HCEC 1CT (cell line): ENCODE measurements at regions not wholly inside any gene's neighbourhood (a gene's known extent, or its start where the extent isn't known, plus 50 kb on each side); places are given as distances from the start of the nearest gene placed in this dataset.
"Not testable (repeated sequence)": the region's sequence is repeated elsewhere in the genome, so short reads cannot be mapped to it uniquely, and the experiment has no call there.

Experiments used
- DNase-seq: peaks from one replicate; pipeline ENCODE4 v3.0.0-alpha.2; 2017

DNA sequence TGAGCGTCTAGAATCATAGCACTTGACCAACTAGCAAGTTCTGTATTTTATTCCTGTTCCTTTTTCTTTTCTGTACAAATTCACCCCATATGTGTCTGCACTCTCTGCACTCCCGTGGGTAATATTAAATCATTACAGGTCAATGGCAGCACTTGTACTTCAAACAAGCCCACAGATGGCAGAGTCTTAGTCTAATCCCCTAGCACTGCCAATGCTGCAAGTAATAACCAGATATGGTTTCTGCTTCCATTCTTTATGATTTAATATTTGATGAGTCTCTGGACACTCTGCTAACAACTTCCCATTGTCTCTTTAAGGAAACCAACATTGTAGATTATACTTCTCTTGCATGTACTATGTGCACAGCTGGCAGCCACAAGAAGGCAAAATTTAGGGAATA is 343.8 kb upstream of the CHD1 start:
- no peak for DNase-seq

DNA sequence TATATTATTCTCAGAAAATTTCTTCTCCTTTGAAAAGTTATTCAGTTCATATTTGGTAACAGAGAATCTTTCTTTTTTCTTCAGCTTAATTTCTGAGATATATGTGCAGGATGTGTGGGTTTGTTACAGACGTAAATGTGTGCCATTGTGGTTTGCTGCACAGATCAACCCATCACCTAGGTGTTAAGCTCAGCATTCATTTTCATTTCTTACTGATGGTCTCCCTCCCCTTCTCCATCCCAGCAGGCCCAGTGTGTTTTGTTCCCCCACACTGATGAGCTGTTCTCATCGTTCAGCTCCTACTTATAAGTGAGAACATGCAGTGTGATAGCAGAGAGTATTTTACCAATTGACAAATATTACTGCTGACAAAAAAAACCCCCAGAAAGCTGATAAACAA is 330.0 kb upstream of the CHD1 start:
- DNase-seq, result no peak

DNA sequence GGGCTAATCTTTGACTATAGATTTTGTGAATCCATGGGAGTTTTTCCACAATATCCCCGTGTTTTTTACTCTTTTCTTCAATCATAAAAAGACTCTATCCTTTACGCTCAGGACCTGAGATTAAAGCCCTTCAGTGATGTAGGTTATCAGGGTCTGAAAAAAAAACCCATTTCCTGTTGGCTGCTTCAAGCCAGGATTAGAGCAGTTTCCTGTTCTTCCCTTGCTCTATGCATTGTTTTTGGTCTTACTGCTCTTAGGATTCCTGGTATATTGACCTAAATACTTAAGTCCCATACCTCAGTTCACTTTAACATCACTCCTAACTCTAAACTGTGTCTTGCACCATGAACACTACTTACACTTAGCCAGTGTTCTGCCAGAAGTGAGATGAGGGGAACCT is 319.3 kb upstream of the CHD1 start:
- DNase-seq, result no peak

- DNase-seq, result no peak
Measured at GRCh38 chr5:99247346-99247745, 318.5 kb upstream of the CHD1 start.

DNA sequence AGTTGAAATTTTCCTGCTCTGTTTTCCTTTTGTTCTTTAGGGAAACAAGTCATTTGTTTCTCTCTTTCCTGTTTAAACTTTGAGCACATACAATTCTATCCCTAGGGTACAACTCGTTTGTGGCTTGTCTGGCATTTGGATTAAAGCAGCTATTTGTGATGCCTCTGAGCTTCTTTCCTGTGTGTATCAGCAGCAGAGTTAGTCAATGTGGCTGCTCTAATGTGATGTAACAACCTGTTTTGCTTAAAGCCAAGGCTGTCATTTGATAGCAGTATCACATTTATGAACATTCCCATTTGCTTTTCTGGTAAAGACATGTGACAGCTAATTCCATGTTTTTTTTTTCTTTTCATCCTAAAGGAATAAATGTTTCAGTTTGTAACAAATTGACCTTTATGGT is 314.3 kb upstream of the CHD1 start:
- DNase-seq, result no peak

DNA sequence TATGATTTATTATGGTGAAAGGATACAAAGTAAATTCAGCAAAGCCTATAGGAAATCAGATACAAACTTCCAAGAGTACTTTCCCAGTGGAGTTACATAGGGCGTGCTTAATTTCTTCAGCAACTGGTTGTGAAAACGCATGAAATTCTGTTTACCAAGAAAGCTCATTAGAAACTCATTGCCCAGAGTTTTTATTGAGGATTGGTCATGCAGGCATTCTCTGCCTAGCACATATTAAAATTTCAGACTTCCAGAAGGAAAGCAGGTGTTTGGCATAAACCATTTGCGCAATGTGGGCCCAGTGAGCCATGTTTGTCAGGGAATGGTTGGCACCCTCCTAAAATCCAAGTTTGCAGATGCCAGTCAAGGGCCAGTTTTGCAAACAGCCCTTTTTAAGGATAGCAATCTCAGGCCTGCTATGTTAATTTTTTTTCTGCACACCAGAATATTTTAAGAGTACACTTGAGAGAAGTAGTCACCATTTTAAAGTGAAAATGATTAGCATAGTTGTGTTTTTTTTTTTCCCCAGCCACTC is 311.1 kb upstream of the CHD1 start:
- DNase-seq, result no peak

DNA sequence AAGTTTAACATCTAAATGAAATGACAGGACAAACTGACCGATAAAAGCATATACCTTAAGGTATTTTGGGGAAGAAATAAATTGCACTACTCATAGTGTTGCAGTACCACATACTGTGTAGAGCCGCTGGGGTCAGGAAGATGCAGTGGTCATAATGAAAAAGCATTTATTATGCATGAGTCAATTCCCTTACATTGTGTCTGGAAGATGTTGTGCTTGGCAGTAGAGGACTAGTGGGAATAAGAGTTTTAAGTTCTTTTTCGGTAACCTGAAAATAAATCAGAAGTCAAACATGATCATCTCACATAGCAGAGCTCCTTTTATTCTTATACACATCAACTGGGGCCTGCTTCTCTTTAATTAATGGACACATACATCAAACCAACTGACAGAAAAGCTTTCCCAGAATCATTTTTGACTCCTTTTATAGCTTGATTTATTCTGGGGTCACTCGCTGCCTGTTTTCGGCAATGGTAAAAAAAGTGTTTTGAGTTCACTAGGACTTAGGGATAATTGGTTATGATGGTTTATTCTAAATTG is 262.5 kb upstream of the CHD1 start:
- DNase-seq, result no peak

DNA sequence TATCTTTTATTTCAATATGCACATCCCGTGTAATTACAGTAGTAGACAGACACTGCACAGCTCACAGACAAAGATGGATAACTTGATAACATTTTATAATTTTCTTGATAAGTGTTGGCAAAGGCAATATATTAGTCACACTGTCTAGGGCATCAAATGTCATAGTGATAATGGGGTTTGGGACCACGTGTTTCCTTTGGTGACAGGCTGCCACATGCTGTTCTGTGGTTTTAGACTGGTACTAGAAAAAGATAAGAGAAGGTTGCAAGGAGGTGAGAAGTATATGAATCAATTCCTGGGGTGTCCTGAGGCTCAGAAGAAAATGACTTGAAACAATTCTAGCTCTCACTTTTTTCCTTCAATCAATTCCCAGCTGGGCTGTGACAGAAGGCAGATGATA is 258.8 kb upstream of the CHD1 start:
- DNase-seq, result no peak

- no peak for DNase-seq
Measured at GRCh38 chr5:99179206-99179605, 250.4 kb upstream of the CHD1 start.

DNA sequence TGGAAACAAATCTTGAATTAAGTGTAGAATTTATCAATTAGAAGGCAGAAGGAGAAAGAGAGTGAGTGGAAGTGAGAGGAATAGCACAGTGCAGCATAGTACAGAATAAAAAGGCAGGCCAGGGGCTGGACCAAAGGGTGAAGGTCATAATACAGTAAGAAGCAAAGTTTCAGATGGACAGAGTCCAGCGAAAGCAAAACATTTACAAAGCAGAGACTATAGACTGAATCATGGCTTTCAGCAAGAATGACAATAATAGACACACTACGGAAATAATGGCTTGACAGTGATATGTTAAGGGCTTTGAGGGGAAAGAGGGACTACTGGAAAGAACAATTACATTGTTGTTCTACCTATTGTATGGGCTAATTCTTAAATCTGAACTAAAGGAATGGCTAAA is 249.0 kb upstream of the CHD1 start:
- no peak for DNase-seq

DNA sequence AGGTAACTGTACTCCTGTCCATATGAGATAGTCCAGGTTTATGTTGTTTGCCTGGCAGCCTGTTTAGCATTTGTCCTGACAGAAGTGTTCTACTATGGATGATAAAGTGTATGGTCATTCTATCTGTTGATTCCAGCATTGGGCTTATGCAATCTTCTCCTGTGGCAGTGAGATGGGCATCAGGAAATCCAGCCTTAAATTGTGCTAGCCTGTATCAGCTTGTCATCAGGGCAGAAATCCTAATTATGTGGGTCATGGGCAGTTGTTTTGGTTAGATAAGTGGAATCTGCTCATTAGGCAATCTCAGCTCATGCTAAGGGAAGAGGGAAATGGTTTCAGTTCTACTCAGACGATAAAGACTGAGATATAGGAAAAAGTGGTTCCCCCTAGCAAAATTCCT is 247.4 kb upstream of the CHD1 start:
- DNase-seq, result no peak

- no peak for DNase-seq
Measured at GRCh38 chr5:99169309-99169708, 240.5 kb upstream of the CHD1 start.

- DNase-seq, result not testable (repeated sequence)
Measured at GRCh38 chr5:99161538-99161937, 232.7 kb upstream of the CHD1 start.

GRCh38 chr5:99156688-99157087 is 227.9 kb upstream of the CHD1 start:
- DNase-seq, result no peak

- DNase-seq, result not testable (repeated sequence)
Measured at GRCh38 chr5:99143283-99143795, 214.5 kb upstream of the CHD1 start.

- DNase-seq, result no peak
Measured at GRCh38 chr5:99141534-99142128, 212.8 kb upstream of the CHD1 start.

GRCh38 chr5:99138911-99139310 is 210.1 kb upstream of the CHD1 start:
- no peak for DNase-seq

DNA sequence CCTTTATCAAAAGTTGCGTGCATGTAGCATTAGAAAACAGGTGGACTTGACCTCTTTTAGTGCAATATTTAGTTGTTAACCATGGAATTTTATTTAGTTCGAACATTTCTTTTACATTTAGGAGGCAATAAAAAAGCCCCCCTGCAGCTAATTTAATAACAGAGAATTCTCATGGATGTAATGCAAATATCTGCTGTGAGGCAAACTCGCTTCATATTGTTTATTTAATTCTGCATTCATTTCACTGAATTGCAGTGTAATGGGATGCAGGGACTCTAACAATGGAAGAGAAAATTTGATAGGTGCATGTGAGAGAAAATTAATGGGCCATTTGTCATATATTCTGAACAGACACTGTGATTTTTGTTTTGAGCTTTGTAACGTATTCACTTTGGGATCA is 205.1 kb upstream of the CHD1 start:
- no peak for DNase-seq

DNA sequence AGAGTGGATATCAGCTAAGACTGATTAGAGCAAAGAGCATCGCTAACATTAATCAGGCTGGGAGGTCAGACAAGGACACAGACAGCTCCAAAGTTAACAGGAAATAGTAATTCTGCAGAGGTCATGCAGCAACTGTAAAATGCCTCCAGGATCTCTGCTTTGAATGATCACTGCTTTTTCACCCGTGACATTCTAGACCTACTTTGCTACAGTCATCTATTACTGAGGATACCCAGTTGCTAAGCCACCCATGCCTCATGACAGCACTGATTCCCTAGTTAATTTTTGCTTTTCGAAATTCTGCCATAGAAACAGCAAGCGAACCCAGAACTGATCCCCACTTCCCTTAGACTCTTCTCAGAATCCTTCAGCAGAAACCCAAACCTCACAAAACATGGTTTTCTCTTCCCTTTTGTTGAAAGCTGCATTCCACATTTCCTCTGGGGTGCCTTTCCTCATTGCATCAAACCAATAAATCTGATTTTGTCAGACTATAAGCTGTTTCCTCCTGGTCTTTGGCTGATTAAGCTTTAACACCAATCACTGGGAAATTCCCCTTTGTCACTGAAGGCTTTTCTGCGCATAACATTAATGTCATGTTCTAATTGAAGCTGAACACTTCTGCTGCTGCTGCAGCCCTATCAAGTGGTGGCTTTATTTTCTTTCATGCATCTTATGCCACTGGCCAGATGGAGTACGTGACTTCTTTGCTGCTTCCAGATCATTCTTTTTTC is 201.1 kb upstream of the CHD1 start:
- no peak for DNase-seq

GRCh38 chr5:99122976-99123375 is 194.2 kb upstream of the CHD1 start:
- DNase-seq, result no peak

DNA sequence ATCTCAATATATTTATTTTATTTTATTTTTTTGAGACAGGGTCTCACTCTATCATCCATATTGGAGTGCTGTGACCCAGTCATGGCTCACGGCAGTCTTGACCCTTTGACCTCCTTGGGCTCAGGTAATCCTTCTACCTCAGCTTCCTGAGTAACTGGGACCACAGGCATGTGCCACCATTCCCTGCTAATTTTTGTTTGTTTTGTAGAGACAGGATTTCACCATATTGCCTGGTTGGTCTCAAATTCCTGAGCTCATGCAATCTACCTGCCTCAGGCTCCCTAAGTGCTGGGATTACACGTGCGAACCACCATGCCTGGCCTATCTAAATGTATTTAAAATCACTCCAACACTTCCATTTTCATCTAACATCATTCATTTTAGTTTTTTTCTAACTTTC is 190.5 kb upstream of the CHD1 start:
- DNase-seq, result no peak

GRCh38 chr5:99116526-99116925 is 187.7 kb upstream of the CHD1 start:
- DNase-seq, result no peak

DNA sequence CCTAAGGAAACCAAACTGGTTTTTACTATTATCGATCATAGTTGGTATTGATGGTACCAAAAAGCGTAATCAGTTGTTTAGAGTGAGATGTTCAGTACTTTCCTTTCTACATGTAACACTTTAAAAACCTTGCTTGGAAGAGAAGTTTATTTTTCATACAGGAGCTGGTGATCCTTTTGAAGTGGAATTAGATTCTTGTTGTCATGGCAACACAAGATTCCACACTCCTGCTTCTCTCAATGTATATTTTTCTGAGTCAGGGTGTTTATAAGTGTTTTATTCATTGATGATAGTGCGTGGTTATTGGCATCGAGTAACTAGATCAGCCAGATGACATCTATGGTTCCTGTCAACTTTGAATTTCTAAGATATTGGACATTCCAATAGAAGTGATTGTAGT is 181.1 kb upstream of the CHD1 start:
- DNase-seq, result no peak

GRCh38 chr5:99105216-99105615 is 176.4 kb upstream of the CHD1 start:
- no peak for DNase-seq
